Keratinocyte (primary cell): ENCODE measurements at regions not wholly inside any gene's neighbourhood (a gene's known extent, or its start where the extent isn't known, plus 50 kb on each side); places are given as distances from the start of the nearest gene placed in this dataset.

Source experiments
- DNase-seq: peaks from one replicate; pipeline ENCODE4 v3.0.0-alpha.2; 2011; ENCODE audit warnings: low read depth, missing footprints, low spot score
- FAIRE-seq: peaks from 2 replicates; lab custom pipeline; 2011; peaks lifted over from hg19 to GRCh38; lab: Jason Lieb, UNC
- H2AFZ ChIP-seq: 2 replicates; pipeline ENCODE4 v1.6.0; 2012; ENCODE audit warnings: low read length, control low read depth, inconsistent platforms; ENCODE audit not compliant: control insufficient read depth
- H3K27ac ChIP-seq: 2 replicates; pipeline ENCODE4 v1.5.1; 2011; ENCODE audit warnings: low read length; ENCODE audit not compliant: control insufficient read depth, insufficient read depth
- H3K27me3 ChIP-seq: 3 replicates; pipeline ENCODE4 v1.6.0; 2011; ENCODE audit warnings: low read length; ENCODE audit not compliant: control insufficient read depth, insufficient read depth; ENCODE audit errors: extremely low read depth
- H3K36me3 ChIP-seq, 2 experiments: 2 replicates in 1 of 2; 3 replicates in 1 of 2; pipeline ENCODE4 v1.5.1; 2011; ENCODE audit warnings: low read length in 2 of 2, mild to moderate bottlenecking in 1 of 2; ENCODE audit not compliant: control insufficient read depth in 2 of 2, insufficient read depth in 2 of 2; ENCODE audit errors: extremely low read depth in 1 of 2
- H3K4me1 ChIP-seq: 3 replicates; pipeline ENCODE4 v1.5.1; 2011; ENCODE audit warnings: low read length; ENCODE audit not compliant: control insufficient read depth, insufficient read depth; ENCODE audit errors: extremely low read depth
- H3K4me2 ChIP-seq: 3 replicates; pipeline ENCODE4 v1.6.0; 2011; ENCODE audit warnings: low read depth, low read length; ENCODE audit not compliant: control insufficient read depth, insufficient read depth; ENCODE audit errors: extremely low read depth
- H3K4me3 ChIP-seq, 3 experiments: fragments of 200-600 bp in 1 of 3; sonication (generic) in 1 of 3; 2 replicates in 2 of 3; 3 replicates in 1 of 3; pipeline ENCODE4 v1.5.1; 2011 to 2016; ENCODE audit warnings: low read length in 3 of 3, mild to moderate bottlenecking in 3 of 3, control low read depth in 2 of 3, inconsistent platforms in 1 of 3, low read depth in 1 of 3, mixed read lengths in 1 of 3, mixed run types in 1 of 3, moderate library complexity in 1 of 3; ENCODE audit not compliant: control insufficient read depth in 2 of 3, insufficient read depth in 2 of 3; ENCODE audit errors: extremely low read depth in 1 of 3
- H3K79me2 ChIP-seq: 2 replicates; pipeline ENCODE4 v1.6.0; 2012; ENCODE audit warnings: low read length; ENCODE audit not compliant: control insufficient read depth, insufficient read depth
- H3K9ac ChIP-seq: 3 replicates; pipeline ENCODE4 v1.6.0; 2011; ENCODE audit warnings: low read length; ENCODE audit not compliant: control insufficient read depth, insufficient read depth; ENCODE audit errors: extremely low read depth
- H3K9me1 ChIP-seq: 3 replicates; pipeline ENCODE4 v1.6.0; 2011; ENCODE audit warnings: low read length; ENCODE audit not compliant: control insufficient read depth, insufficient read depth; ENCODE audit errors: extremely low read depth
- H3K9me3 ChIP-seq: 2 replicates; pipeline ENCODE4 v1.5.1; 2012; ENCODE audit warnings: low read depth, low read length; ENCODE audit not compliant: control insufficient read depth
- H4K20me1 ChIP-seq: 3 replicates; pipeline ENCODE4 v1.6.0; 2011; ENCODE audit warnings: low read length; ENCODE audit not compliant: control insufficient read depth, insufficient read depth; ENCODE audit errors: extremely low read depth
- EZH2 ChIP-seq: IDR thresholded peaks from one replicate; pipeline ENCODE4 v1.6.1; 2012; ENCODE audit warnings: inconsistent platforms, mild to moderate bottlenecking, low read length, moderate library complexity
- dilution Hi-C: fragments of 300-500 bp; cut with MboI; formaldehyde crosslinking; loops from one replicate; pipeline ENCODE4 v1.7.0; 2020; ENCODE audit warnings: low sequenced_read_pairs; ENCODE audit not compliant: extremely low pct_ligation_motif_present
- TF ChIP-seq, protein P1 (sequence below), 3 experiments: IDR thresholded peaks in 1 of 3; conservative IDR thresholded peaks in 1 of 3; optimal IDR thresholded peaks in 1 of 3; 2 replicates in 2 of 3; 3 replicates in 1 of 3; pipeline versions ENCODE3 to v1.5.1; 2011; ENCODE audit warnings: low read length in 3 of 3, mild to moderate bottlenecking in 3 of 3, moderate library complexity in 2 of 3, control low read depth in 1 of 3, inconsistent platforms in 1 of 3; ENCODE audit not compliant: insufficient read depth in 2 of 3; ENCODE audit errors: extremely low read depth in 1 of 3

DNA sequence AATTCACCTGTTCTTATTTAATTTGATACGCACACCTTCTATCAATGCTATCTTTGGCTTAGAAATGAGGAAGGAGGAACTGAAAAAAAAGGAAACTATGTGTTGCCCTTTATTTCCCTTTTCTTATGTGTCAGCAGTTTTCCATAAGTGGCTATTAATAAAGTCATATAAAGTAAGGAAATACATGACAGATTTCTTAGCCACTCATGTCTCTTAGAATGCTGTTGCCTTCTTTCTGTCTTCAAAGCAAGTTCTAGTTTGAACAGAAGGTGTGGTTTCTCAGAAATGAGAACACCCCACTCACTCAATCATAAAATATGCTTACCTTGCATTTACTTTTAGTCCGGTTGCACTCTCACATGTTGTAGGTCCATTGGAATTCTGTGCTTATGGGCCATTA lies 640.5 kb upstream of the GRM7 start:
- H3K4me2 ChIP-seq, result no peak overlapping the region

GRCh38 chr3:6222069-6222468 lies 638.8 kb upstream of the GRM7 start:
- DNase-seq (no peak), FAIRE-seq (no peak)
- Histone ChIP-seq H3K9ac (no peak overlapping the region), H2AFZ (no peak overlapping the region), H3K4me1 (no peaks in the 10 kb centered on the region), H3K79me2 (no peaks in the 10 kb centered on the region), H4K20me1 (no peaks in the 10 kb centered on the region), H3K27ac (no peak overlapping the region), H3K4me2 (no peak overlapping the region), H3K9me3 (no peaks in the 10 kb centered on the region), H3K4me3 (no peak overlapping the region), H3K36me3 (no peaks in the 10 kb centered on the region), H3K9me1 (no peaks in the 10 kb centered on the region), H3K27me3 (no peaks in the 10 kb centered on the region)
- dilution Hi-C loops, result no loop called here
- TF ChIP-seq, protein P1, sequence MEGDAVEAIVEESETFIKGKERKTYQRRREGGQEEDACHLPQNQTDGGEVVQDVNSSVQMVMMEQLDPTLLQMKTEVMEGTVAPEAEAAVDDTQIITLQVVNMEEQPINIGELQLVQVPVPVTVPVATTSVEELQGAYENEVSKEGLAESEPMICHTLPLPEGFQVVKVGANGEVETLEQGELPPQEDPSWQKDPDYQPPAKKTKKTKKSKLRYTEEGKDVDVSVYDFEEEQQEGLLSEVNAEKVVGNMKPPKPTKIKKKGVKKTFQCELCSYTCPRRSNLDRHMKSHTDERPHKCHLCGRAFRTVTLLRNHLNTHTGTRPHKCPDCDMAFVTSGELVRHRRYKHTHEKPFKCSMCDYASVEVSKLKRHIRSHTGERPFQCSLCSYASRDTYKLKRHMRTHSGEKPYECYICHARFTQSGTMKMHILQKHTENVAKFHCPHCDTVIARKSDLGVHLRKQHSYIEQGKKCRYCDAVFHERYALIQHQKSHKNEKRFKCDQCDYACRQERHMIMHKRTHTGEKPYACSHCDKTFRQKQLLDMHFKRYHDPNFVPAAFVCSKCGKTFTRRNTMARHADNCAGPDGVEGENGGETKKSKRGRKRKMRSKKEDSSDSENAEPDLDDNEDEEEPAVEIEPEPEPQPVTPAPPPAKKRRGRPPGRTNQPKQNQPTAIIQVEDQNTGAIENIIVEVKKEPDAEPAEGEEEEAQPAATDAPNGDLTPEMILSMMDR (optimal IDR thresholded peaks at IDR 0.05 in 1 of 3, IDR thresholded peaks at IDR 0.05 in 1 of 3, conservative IDR thresholded peaks at IDR 0.05 in 1 of 3; ENCODE audit: extremely low read depth in 1 of 3, insufficient read depth in 2 of 3, low read length in 3 of 3), result no peak
- no peak for TF ChIP-seq EZH2

More for the DNA sequence above, 640.5 kb upstream of the GRM7 start:
- no peak overlapping the region for H3K4me3 ChIP-seq
- H3K27me3 ChIP-seq, result no peaks in the 10 kb centered on the region
- FAIRE-seq, result no peak
- H4K20me1 ChIP-seq, result no peaks in the 10 kb centered on the region
- H3K9me3 ChIP-seq, result no peaks in the 10 kb centered on the region
- dilution Hi-C loops, result no loop called here
- TF ChIP-seq EZH2, result no peak
- TF ChIP-seq, protein P1 (optimal IDR thresholded peaks at IDR 0.05 in 1 of 3, IDR thresholded peaks at IDR 0.05 in 1 of 3, conservative IDR thresholded peaks at IDR 0.05 in 1 of 3; ENCODE audit: extremely low read depth in 1 of 3, insufficient read depth in 2 of 3, low read length in 3 of 3), result no peak
- H3K36me3 ChIP-seq, result no peaks in the 10 kb centered on the region
- H2AFZ ChIP-seq, result no peak overlapping the region
- no peak overlapping the region for H3K9ac ChIP-seq
- H3K79me2 ChIP-seq, result no peaks in the 10 kb centered on the region
- H3K9me1 ChIP-seq, result no peaks in the 10 kb centered on the region
- no peak overlapping the region for H3K27ac ChIP-seq
- H3K4me1 ChIP-seq, result no peaks in the 10 kb centered on the region
- DNase-seq, result no peak
